ENCODE measurements at regions not wholly inside any gene's neighbourhood (a gene's known extent, or its start where the extent isn't known, plus 50 kb on each side); places are given as distances from the start of the nearest gene placed in this dataset.

DNA sequence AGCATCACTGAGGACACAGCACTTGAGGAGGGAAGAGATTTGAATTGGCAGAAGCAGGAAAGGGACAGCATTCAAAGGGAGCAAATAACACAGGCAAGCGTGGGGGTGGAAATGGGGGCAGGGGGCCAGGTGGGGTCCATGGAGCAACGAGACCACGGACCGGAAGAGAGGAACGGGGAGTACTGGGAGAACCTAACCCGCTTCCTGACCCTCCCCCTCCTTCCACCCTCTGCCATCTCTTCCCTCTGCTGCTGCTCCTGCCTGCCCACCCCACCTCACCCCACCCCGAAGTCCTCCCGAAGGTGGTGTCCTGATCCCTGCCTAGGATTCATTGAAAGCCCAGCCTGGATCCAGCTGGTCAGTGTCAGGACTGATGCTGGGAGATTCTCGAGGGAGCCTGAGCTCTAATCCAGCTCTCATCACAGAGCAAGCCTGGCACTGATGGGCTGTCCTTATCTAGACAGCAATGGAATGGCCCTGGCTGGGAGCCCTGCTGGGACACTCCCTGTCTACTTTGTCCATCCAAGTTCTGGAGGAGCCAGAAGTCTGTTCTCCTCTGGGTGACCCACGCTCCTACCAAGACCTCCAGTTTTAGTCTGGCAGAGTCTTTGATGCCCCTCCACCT is 105.0 kb downstream of the TRIM29 start:
- no peak for DNase-seq

DNA sequence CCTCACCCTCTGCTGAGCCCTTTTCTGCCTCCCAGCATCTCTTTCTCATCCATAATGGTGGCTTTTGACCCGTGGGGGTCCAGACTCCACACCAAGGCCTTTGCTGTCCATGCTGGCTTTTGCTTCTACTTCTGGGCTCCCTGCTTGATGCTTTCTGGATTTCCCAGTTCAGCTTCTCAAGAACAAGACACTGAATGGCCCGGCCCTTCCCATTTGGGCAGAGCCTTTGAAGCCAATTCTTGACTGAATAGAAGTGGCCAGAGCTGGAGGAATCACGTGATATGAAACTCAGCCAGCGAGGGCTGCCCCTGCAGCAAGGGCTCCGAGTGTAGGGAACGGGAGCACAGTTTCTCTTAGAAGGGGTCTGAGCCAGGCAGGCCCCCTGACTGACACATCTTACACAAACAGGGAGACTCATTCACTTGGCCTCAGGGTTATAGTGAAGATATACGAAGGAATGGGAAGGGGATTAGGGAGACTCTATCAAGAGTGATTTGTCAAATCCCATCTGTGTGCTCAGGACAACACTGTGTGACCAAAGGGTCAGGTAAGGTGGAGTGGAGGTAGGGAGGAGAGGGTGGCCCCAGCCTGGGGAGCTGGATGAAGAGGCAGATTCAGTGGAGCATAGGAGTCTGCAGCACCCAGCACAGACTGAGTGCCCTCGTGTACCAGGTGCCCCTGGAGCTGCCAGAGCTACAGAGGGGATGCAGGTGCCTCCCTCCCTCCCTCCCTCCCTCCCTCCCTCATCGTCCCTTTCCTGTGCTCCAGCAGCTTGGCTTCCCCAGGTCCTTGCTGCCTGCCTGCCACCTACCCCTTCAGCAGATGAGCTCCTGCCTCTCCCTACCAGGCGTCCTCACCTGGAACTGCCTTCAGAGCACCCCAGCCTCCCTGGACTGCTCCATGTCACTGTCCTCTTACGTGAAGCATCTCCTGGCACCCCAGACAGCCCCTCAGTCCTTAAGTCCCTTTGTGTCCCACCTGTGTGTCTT is 106.0 kb downstream of the TRIM29 start:
- DNase-seq = no peak

DNA sequence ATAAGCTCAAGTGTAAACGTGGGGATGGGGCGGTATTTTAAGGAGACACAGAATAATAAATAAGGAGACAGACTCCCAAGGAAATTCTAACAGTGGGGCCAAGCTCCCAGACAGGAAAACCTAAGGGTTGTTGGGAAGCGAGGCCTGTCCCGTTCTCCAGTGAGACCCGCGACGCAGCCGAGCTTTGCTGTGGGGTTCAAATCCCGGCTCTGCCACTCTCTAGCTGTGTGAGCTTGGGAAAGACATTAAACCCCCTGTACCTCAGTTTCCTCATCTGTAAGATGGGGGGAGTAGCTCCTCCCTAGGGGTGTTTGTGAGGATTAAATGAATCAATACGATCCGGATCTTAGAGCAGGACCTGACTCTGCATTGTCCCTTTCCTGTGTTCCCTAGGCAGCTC is 106.8 kb downstream of the TRIM29 start:
- no peak for DNase-seq

DNA sequence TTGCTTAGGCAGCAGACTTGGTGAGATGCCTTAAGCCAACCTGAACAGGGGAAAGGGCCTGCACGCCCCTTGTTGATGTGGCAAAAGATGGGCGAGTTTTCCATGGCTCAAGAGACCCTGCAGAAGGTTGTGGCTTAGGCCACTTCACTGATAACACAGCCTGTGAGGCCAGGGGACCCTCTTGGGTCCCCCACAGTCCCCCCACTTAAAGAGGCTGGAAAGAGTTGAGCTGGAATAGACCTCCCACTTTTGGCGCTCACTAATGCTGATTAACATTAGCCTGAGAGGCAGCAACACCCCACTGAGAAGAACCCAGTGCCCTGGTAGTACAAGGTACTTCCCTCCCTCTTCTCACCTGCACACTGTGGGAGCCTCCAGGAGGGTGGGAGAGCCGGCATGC is 107.5 kb downstream of the TRIM29 start:
- DNase-seq = no peak

DNA sequence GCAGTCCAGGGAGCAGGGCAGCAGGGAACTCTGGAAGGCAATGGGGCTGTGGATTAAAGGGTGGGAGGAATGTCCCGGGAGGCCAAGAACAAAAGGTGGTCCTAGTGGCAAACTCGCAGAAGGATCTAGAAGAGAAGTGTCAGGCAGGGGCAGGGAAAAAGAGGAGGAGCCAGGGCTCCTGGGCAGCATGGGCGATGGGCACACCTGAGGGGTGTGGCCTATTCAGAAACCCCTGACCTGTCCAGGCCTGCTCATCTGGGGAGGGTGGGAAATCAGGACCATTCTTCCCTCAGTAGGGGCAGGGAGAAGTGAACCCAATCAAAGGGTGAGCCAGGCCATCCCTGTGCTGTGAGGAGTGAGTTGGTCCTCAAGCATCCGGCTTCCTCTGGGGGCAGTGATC is 108.6 kb downstream of the TRIM29 start:
- no peak for DNase-seq

DNA sequence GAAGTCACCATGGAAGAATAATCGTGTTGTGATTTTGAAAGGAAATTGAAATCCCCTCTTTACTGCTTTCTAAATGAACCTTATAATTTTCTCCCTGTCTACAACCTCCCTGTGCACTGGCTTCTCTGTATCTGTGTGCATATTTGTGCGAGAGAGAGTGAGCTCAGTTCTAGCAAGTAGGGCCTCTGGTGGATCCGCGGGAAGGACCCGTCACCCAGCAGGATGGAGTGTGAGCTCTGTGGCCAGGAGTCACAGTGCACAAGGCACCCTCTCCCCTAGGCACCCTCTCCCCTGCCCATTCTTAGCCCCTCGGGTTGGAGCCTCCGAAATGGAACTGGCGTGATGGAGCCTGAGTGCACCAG is 109.0 kb downstream of the TRIM29 start:
- DNase-seq = no peak

DNA sequence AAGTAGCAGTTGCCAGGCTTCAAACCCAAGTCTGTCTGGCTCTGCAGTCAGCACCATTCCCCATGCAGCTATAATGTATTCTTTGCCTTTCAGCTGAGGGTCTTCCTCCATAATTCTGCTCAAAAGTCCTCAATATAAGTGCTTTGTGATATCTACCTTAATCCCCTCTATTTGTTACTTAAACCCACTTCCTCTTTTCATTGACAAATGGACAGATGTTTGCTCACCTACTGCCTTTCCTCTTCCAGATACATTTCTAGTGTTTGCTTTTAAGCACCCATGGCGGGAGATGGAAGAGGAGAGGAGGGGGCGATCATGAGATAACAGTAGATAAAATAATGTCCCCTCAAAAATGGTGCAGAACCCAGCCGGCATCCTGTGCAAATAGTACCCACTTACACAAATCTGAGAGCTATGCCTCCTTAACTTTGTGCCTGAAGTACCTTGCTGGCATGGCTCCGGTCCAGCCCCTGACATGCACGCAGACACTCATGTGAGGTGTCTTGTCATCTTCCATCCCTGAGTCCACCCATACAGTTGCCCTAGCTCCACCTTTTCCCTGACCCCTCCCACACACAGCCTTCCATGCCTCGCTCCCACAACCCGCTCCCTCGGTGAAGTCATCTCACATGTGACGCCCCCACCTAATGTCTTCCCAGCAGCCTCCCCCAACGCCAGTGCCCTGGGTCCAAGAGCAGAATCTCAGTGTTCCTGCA is 109.6 kb downstream of the TRIM29 start:
- peak in 1 of 3 experiments; percentile 44 for DNase-seq

DNA sequence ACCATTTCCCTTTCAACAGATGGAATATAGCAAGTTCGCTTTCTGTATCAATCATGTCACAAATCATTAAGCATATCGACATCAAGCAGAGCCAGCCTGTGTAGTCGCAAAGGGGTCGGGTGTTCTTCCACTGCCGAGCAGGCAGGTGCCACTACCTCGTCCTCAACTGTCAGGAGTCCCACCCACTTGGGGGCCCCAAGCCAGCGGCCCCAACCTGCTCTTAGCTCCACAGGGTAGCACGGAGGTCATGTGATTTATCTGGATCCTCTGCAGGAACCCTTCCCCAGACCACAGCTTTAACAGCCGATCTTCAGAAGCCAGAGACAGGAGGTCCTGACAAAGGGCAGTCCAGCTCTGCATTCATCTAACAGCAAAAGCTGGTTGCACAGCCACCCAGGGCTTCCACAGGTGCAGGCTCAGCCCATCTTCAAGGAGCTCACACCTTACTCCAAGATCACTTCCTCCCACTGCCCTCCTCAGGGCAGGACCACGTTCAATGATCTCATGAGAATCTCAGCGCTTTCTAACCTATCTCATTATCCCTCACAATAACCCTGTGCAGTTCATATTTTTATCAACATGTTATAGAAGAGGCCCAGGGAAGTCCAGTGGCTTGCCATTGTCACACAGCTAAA is 110.2 kb downstream of the TRIM29 start:
- DNase-seq = no peak

DNA sequence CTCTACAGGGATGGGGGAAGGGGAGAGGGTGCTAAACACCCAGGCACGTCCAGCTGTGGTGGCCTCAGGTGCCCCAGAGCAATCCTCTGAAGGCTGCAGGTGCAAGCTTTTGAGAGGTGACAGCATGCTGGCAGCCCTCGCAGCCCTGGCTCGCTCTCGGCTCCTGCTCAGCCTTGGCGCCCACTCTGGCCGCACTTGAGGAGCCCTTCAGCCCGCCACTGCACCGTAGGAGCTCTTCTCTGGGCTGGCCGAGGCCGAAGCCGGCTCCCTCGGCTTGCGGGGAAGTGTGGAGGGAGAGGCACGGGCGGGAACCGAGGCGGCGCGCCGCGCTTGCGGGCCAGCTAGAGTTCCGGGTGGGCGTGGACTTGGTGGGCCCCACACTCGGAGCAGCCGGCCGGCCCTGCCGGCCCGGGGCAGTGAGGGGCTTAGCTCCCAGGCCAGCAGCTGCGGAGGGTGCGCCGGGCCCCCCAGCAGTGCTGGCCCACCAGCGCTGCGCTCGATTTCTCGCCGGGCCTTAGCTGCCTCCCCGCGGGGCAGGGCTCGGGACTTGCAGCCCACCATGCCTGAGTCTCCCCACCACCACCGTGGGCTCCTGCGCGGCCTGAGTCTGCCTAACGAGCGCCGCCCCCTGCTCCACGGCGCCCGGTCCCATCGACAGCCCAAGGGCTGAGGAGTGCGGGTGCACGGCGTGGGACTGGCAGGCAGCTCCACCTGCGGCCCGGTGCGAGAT is 112.1 kb downstream of the TRIM29 start:
- no peak for DNase-seq

DNA sequence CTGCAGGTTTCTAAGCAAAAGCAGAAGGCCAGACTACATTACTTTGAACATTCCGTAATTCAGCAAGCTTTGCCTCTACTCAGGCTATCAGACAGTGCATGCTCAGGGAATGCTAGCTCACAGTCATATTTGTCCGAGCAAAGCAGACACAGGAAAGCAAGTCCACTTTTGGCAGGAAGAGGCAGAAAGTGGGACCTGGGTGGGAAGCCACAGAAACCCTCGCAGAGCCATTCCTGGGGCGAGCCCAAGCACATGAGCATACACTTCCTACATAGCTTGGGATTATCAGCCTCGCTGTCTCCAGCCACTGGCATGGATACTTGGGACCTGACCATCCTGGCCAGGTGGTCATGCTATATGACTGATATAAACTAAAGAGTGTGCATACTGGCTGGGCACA is 113.3 kb downstream of the TRIM29 start:
- DNase-seq = no peak

DNA sequence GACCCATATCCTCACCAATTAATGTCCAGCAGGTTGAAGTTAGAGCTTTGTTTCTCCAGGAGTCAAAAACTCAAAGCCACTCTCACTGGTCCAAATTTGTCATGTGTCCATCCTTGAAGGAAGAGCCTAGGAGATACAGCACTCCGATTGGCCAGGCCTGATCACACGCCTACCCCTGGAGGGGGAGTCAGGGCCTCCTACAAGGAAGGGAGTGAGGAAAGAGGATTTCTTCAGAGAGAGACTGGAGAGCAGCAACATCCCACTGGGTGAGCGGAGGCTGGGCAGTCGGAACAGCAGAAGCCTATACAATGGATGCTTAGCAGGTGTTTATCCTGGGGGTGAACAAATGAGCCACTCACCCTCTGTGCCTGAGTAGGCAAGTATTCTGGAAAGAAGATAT is 113.9 kb downstream of the TRIM29 start:
- peak in 1 of 3 experiments; percentile 20 for DNase-seq

DNA sequence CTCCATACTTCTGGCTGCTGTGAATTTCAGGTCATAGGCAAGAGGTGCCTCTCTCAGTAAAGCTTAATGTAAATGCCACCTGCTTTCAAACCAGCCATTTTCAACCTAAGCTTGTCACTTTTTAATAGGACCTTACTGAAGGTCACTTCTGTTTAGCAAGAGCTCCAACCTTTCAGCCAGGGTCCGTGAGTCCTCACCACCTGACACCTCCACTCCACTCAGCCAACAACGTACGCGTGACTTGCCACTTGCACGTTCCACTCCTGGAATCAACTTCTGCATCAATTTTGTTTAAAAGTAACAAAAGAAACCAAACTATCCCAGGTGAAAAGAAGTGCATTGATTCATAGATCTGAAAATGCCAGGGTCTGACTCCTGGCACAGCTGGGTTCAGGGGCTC is 114.4 kb downstream of the TRIM29 start:
- DNase-seq = no peak

DNA sequence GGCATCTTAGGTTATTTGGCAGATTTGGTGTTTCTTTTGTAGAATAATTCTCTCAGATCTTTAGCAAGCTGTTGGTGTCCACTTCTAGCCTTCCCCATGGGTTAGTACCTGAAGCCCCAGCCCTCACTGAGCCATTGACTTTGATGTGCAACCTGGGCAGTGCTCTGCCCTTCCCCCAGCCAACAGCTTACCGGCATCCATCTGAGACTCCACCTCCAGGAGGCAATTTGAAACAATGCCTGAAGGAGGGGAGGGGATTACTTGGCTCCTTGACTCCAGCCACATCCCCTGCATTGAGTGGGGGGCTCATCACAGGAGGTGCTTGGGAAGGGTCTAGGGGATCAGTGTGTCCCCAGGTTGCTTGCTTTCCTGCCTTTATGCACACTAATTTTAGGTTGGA is 114.8 kb downstream of the TRIM29 start:
- no peak for DNase-seq

DNA sequence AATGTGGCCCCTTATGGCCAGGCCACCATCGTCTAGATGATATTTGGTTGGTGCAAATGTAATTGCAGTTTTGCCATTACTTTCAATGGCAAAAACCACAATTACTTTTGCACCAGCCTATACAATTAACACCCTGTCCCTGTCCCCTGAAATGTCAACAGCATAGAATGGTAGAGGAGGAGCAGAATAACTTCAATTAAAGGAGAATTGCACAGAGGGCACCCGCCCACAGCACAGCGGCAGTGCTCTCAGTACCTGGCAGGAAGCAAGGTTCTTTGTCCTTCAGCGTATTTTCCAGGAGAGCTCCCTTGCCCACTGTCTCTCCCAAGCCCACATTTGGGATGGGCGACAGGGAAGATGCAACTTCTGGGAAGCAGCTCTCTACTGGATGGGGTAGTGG is 115.3 kb downstream of the TRIM29 start:
- DNase-seq = no peak

DNA sequence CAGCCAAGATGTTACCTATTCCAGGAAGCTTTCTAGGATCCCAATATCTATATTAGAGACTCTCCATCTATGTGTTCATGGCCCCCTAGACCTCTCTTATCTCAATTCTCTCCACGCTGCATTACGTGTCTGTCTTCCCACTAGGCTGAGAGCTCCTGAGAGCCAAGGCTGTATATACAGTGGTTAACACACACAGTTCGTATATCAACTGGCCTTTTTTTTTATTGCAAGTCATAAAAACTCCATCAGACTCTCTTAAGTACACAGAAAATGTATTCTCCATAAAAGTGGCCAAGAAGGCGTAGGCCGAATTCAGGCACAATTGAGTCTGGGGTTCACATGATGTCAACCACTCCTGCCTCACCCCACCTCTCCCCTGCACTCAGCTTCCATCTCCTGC is 115.9 kb downstream of the TRIM29 start:
- DNase-seq = no peak

DNA sequence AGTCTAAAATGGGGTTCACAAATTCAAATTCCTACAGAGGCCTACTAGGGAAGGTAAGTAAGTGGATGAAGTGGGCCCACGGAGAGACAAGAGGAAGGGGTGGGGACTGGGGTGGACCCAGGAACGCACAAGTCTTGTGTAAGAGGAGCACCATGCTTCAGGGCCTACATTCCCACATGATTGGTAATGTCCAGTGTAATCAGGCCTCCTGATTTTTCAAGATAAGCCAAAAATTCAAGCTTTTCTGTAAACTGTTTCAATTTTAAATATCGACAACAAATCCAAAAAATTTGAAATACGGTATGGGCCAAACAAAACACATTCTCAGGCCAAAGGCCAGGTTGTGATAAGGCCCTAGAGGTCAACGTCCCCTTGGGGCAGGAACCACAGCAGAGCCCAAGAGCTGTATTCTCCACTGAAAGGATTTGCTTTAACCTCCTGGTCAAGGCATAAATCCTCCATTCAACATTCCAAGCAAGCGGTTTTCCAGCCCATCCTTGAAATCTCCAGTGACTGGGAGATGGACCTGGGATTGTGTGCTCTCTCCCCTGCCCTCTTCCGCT is 116.4 kb downstream of the TRIM29 start:
- no peak for DNase-seq

DNA sequence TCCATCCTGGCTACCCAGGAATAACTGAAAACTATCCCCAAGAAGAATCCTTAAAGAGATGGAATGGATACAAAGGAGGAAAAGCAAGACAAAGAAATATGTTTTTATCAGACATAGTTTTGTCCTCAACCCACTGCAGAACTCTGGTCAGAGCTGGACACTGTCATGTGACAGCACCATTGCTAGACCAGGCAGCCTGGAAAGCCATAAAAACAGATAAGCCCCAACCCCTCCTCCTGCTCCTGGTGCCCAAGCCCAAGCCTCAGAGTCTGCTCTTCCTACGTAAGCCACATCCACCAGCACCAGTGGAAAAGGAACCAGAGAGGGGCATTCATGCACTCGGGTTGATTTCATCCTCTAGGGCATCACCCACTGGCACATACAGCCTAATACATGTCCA is 116.9 kb downstream of the TRIM29 start:
- DNase-seq = no peak

DNA sequence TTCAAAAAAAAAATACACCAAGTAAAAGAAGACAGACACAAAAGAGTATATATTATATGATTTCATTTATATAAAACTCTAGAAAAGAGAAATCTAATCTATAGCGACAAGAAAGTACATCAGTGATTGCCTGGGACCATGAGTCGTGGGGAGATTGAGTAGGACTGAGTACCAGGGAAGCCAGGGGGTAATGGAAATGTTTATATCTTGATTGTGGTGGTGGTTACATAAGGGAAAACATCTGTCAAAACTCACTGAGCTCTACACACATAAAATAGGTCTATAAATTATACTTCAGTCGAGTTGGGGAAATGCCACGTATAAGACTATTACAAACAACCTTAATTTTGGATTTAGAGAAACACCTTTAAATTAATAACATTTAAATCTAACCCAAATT is 117.4 kb downstream of the TRIM29 start:
- DNase-seq = no peak

DNA sequence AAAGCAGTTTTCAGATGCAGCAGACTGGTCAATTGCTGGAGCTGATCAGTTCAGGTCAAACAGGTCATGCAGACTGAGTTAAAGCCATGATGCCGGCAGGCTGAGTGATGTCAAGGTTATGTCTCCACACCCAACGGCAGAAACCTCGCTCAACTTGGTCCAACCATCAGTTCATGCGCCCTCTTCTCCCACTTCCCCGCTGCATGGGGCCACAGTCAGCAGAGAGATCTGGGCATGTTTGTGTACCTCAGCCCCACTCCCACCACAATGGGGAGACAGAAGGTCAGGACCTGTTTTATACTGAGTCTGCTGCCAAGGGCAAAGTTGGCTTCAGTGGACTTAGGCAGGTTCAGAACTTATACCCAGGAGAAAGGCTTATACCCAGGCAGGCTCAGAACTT is 118.7 kb downstream of the TRIM29 start:
- DNase-seq = no peak

DNA sequence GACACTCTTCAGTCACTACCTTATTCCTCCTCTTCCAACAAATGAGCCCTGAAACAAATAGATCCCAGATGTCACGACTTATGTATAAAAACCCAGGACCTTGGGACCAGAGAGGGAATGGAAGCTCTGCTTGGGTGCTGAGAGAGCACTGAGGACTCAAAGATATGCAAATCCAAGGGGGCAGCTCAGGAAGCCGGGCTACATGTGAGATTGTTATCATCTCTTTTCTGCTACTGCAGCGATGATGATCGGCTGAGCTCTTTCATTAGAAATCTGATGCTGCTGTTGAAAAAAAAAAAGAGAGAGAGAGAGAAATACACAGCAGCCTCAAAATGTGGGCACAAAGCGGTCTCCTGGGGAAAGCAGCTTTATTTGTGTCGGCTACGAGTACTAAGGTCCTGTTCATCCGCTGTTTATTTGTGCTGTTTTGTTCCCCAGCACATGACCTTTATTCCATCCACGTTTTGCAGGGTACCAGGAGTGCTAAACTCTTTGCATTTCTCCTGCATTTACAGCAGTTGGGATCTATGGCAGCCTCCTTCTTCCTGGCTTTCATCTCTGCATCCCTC is 120.2 kb downstream of the TRIM29 start:
- DNase-seq = peak; percentile 44 to 74 (median 47)

DNA sequence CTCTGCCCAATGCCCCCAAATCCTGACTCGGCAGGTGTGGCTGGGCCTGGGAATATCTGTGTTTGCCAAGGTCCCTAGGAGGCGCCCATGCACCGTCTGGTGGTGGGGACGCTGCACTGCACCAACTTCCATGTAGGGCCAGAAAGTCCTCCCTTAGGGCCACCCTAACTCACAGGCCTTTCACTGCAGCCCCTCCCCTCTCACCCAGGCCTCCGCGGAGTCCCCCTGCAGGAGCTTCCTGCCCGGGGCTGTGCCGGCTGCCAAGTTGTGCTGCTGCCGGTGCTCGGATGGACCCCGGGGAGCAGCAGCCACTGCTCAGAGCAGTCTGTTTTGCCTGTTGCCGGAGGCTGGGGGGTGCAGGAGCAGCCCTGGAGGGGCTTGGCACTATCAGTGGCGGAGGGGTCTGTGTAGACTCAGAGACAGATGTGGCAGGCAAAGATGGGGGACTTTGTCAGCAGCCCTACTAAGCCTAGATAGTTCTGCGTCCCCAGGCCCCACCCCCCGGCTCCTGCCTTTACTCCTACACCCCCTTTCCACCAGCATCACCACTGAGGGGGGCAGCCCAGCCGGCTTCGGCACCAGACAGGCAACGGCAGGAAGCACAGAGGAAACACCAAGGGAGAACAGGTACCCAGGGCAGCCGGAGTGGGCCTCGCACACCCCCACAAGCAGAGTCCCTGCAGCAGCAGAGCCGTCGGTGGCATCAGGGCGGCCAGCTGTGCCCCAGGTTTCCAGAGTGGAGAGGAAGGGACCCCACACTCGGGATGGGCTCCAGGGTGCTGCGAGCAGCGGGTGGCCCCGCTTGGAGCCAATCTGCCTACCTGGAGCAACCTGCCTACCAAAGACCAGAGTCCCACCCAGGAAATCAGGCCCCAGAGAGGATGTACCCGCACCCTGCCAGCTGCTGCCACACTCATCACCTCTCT is 124.3 kb downstream of the TRIM29 start:
- no peak for DNase-seq

All from NCI-H1417 (cell line).